Peyer's patch (tissue), 4 donors: ENCODE measurements at regions not wholly inside any gene's neighbourhood (a gene's known extent, or its start where the extent isn't known, plus 50 kb on each side); places are given as distances from the start of the nearest gene placed in this dataset.

Source experiments
- POLR2A ChIP-seq, 2 donors: fragments of 450-650 bp; IDR thresholded peaks; one replicate each; pipeline ENCODE4 v1.5.1; 2017; ENCODE audit warnings: antibody characterized with exemption in 2 of 2, mild to moderate bottlenecking in 2 of 2, moderate library complexity in 2 of 2
- TF ChIP-seq, protein P1 (sequence below), 6 experiments: fragments of 450-650 bp in 4 of 6; fragments of 200-600 bp in 2 of 6; sonication (generic) in 1 of 6; IDR thresholded peaks; one replicate each; pipeline ENCODE4 v1.5.1; 2017 to 2019; ENCODE audit warnings: antibody characterized with exemption in 6 of 6, mild to moderate bottlenecking in 3 of 6, moderate library complexity in 1 of 6

DNA sequence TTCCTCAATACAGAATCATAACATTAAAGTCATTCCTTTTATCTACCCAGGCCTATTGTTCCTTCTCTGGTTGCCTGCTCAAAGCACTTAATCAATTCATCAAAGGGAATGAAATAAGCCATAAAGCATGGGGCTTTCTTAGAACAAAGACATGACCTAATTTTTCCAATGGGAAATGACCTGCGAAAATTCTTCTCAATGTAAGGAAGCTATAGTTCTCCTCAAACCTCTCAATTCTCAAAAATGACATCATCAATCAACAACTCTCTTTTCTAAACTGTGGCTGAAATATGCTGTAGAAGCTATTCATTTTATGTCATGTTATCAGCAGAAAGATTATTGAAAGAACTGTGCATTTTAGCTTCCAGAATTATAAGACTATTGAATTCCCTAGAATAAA is 116.0 kb upstream of the PTPRR start:
- TF ChIP-seq, protein P1, sequence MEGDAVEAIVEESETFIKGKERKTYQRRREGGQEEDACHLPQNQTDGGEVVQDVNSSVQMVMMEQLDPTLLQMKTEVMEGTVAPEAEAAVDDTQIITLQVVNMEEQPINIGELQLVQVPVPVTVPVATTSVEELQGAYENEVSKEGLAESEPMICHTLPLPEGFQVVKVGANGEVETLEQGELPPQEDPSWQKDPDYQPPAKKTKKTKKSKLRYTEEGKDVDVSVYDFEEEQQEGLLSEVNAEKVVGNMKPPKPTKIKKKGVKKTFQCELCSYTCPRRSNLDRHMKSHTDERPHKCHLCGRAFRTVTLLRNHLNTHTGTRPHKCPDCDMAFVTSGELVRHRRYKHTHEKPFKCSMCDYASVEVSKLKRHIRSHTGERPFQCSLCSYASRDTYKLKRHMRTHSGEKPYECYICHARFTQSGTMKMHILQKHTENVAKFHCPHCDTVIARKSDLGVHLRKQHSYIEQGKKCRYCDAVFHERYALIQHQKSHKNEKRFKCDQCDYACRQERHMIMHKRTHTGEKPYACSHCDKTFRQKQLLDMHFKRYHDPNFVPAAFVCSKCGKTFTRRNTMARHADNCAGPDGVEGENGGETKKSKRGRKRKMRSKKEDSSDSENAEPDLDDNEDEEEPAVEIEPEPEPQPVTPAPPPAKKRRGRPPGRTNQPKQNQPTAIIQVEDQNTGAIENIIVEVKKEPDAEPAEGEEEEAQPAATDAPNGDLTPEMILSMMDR (IDR thresholded peaks at IDR 0.05) = no peak
- TF ChIP-seq POLR2A (IDR thresholded peaks at IDR 0.05) = no peak
